AG04450 (cell line): ENCODE measurements at regions not wholly inside any gene's neighbourhood (a gene's known extent, or its start where the extent isn't known, plus 50 kb on each side); places are given as distances from the start of the nearest gene placed in this dataset.

ENCODE experiments used
- CTCF ChIA-PET: fragments of 300-600, 350-600 bp; formaldehyde crosslinking; extraction: SDS; loops from one replicate; lab custom pipeline; 2022; ENCODE audit warnings: antibody characterized with exemption, inconsistent platforms; lab: Charles Lee
- POLR2A ChIA-PET: fragments of 350-600 bp; formaldehyde crosslinking; extraction: SDS; loops from one replicate; lab custom pipeline; 2021; ENCODE audit warnings: antibody characterized with exemption, inconsistent platforms; lab: Yijun Ruan, JAX
- DNase-seq: peaks from one replicate; pipeline ENCODE4 v3.0.0-alpha.2; 2011; ENCODE audit warnings: low read depth, low spot score
- H3K27ac ChIP-seq: one replicate; pipeline ENCODE4 v1.5.1; 2012; ENCODE audit warnings: low read depth, low read length, control low read depth
- H3K27me3 ChIP-seq: one replicate; pipeline ENCODE4 v1.6.0; 2012; ENCODE audit warnings: low read length; ENCODE audit not compliant: control insufficient read depth, insufficient read depth
- H3K4me3 ChIP-seq: 2 replicates; pipeline ENCODE4 v1.5.1; 2011; ENCODE audit warnings: mild to moderate bottlenecking, low read depth, low read length, control low read depth
- H3K9me3 ChIP-seq: 2 replicates; pipeline ENCODE4 v1.5.1; 2012; ENCODE audit warnings: low read length; ENCODE audit not compliant: control insufficient read depth, insufficient read depth
- CTCF ChIP-seq: IDR thresholded peaks from 2 replicates; pipeline ENCODE4 v1.5.1; 2011; ENCODE audit warnings: low read depth, low read length, control low read depth, inconsistent platforms

- DNase-seq, result no peak
- ChIA-PET CTCF (no interaction called here), POLR2A (no interaction called here)
- no peak for TF ChIP-seq CTCF
- Histone ChIP-seq H3K27me3 (no peaks in the 10 kb centered on the region), H3K9me3 (peaks cover 41% of the 10 kb centered on the region), H3K4me3 (no peak overlapping the region), H3K27ac (no peak overlapping the region)
These were observed 1275.2 kb downstream of the TBC1D22A start for GRCh38 chr22:48037618-48038017.

- Histone ChIP-seq H3K4me3 (no peak overlapping the region), H3K27ac (no peak overlapping the region), H3K27me3 (no peaks in the 10 kb centered on the region), H3K9me3 (peaks cover 34% of the 10 kb centered on the region)
- TF ChIP-seq CTCF, result no peak
- POLR2A ChIA-PET, result no interaction called here
- DNase-seq, result no peak
- CTCF ChIA-PET, result no interaction called here
These were observed 1273.4 kb downstream of the TBC1D22A start for GRCh38 chr22:48035897-48036296.

- Histone ChIP-seq H3K4me3 (no peak overlapping the region), H3K27me3 (no peaks in the 10 kb centered on the region), H3K9me3 (peaks cover 25% of the 10 kb centered on the region), H3K27ac (no peak overlapping the region)
- POLR2A ChIA-PET, result no interaction called here
- CTCF ChIA-PET, result no interaction called here
- no peak for DNase-seq
- TF ChIP-seq CTCF, result no peak
These were observed 1269.1 kb downstream of the TBC1D22A start for GRCh38 chr22:48031589-48031988.

- Histone ChIP-seq H3K27me3 (no peaks in the 10 kb centered on the region), H3K27ac (no peak overlapping the region), H3K9me3 (peaks cover 25% of the 10 kb centered on the region; the same call in 1 of the 2 replicates), H3K4me3 (no peak overlapping the region)
- no peak for TF ChIP-seq CTCF
- CTCF ChIA-PET, result no interaction called here
- POLR2A ChIA-PET, result no interaction called here
- no peak for DNase-seq
These were observed 1262.6 kb downstream of the TBC1D22A start for GRCh38 chr22:48025096-48025495.

GRCh38 chr22:48021991-48022401, 1259.5 kb downstream of the TBC1D22A start:
- ChIA-PET POLR2A (no interaction called here), CTCF (no interaction called here)
- DNase-seq, result no peak
- Histone ChIP-seq H3K27ac (no peak overlapping the region), H3K9me3 (peaks cover 46% of the 10 kb centered on the region), H3K27me3 (no peaks in the 10 kb centered on the region), H3K4me3 (no peak overlapping the region)
- no peak for TF ChIP-seq CTCF
